GM13977 (cell line): ENCODE measurements at regions not wholly inside any gene's neighbourhood (a gene's known extent, or its start where the extent isn't known, plus 50 kb on each side); places are given as distances from the start of the nearest gene placed in this dataset.

Source experiments
- DNase-seq: peaks from one replicate; pipeline ENCODE4 v3.0.0; 2012; ENCODE audit warnings: low spot score
- CTCF ChIP-seq: IDR thresholded peaks from 2 replicates; pipeline ENCODE4 v1.5.1; 2012; ENCODE audit warnings: mild to moderate bottlenecking, control low read depth; ENCODE audit not compliant: insufficient read depth; ENCODE audit errors: extremely low read depth, missing control alignments
- in situ Hi-C: fragments of 300-500 bp; cut with MboI; formaldehyde crosslinking; loops from one replicate; pipeline ENCODE4 v1.12.0; 2022; ENCODE audit warnings: low sequenced_read_pairs, low pct_unique_long_range_greater_than_20kb, mixed read lengths, inconsistent platforms; ENCODE audit not compliant: unreplicated experiment

- no peak for DNase-seq
- in situ Hi-C loops = no loop called here
- no peak for TF ChIP-seq CTCF
Observed at GRCh38 chr2:203596183-203596582, 61.1 kb upstream of the RAPH1 start.

- peak; percentile 33 for DNase-seq
- in situ Hi-C loops = no loop called here
- TF ChIP-seq CTCF = no peak
Observed at GRCh38 chr2:203599509-203599908, 64.4 kb upstream of the RAPH1 start.

- in situ Hi-C loops = no loop called here
- TF ChIP-seq CTCF = no peak
- no peak for DNase-seq
Observed at GRCh38 chr2:203600286-203600685, 65.2 kb upstream of the RAPH1 start.

GRCh38 chr2:203603456-203604389, 68.6 kb upstream of the RAPH1 start:
- no peak for TF ChIP-seq CTCF
- in situ Hi-C loops = no loop called here
- DNase-seq = no peak

- in situ Hi-C loops = no loop called here
- no peak for TF ChIP-seq CTCF
Observed at GRCh38 chr2:203605302-203605701, 70.2 kb upstream of the RAPH1 start.

GRCh38 chr2:203606051-203606450, 71.0 kb upstream of the RAPH1 start:
- DNase-seq = no peak
- no peak for TF ChIP-seq CTCF
- in situ Hi-C loops = no loop called here

More at GRCh38 chr2:203605302-203605701, 70.2 kb upstream of the RAPH1 start:
- DNase-seq = no peak
